GM23338 (cell line): ENCODE measurements at regions not wholly inside any gene's neighbourhood (a gene's known extent, or its start where the extent isn't known, plus 50 kb on each side); places are given as distances from the start of the nearest gene placed in this dataset.

Experiments used
- ATAC-seq: fragments of 200-7000 bp; cut with Tn5 transposase; 3 replicates; pipeline ENCODE4 v1.9.1; 2020
- DNase-seq: peaks from one replicate; pipeline ENCODE4 v3.0.0-alpha.2; 2015; ENCODE audit warnings: low spot score
- H2AFZ ChIP-seq: fragments of 200-600 bp; sonication (generic); 2 replicates; pipeline ENCODE4 v1.8.0; 2016; ENCODE audit warnings: antibody characterized with exemption, mild to moderate bottlenecking, moderate library complexity
- H3F3A ChIP-seq: fragments of 200-600 bp; sonication (generic); replicated peaks from 2 replicates; pipeline ENCODE4 v1.8.0; 2017; ENCODE audit warnings: antibody characterized with exemption, mixed run types, low read depth
- H3K27ac ChIP-seq: fragments of 200-600 bp; sonication (generic); 2 replicates; pipeline ENCODE4 v1.6.1; 2016; ENCODE audit warnings: low read depth
- H3K27me3 ChIP-seq: fragments of 200-600 bp; sonication (generic); 2 replicates; pipeline ENCODE4 v1.8.0; 2016; ENCODE audit warnings: mild to moderate bottlenecking, mixed run types, moderate library complexity; ENCODE audit not compliant: insufficient read depth
- H3K36me3 ChIP-seq: fragments of 200-600 bp; sonication (generic); 2 replicates; pipeline ENCODE4 v1.8.0; 2016; ENCODE audit warnings: mild to moderate bottlenecking; ENCODE audit not compliant: insufficient read depth
- H3K4me1 ChIP-seq: fragments of 200-600 bp; sonication (generic); 2 replicates; pipeline ENCODE4 v1.8.0; 2016; ENCODE audit warnings: mild to moderate bottlenecking, moderate library complexity; ENCODE audit not compliant: insufficient read depth
- H3K4me2 ChIP-seq: fragments of 200-600 bp; sonication (generic); 2 replicates; pipeline ENCODE4 v1.7.1; 2017; ENCODE audit warnings: mixed run types
- H3K4me3 ChIP-seq: fragments of 200-600 bp; sonication (generic); 2 replicates; pipeline ENCODE4 v1.6.1; 2016; ENCODE audit warnings: mixed run types
- H3K79me2 ChIP-seq: fragments of 200-600 bp; sonication (generic); replicated peaks from 2 replicates; pipeline ENCODE4 v1.8.0; 2017; ENCODE audit warnings: mild to moderate bottlenecking; ENCODE audit not compliant: insufficient read depth
- H3K9me2 ChIP-seq: fragments of 200-600 bp; sonication (generic); 2 replicates; pipeline ENCODE4 v1.8.0; 2017; ENCODE audit not compliant: insufficient read depth
- H4K20me1 ChIP-seq: fragments of 200-600 bp; sonication (generic); replicated peaks from 2 replicates; pipeline ENCODE4 v1.8.0; 2017; ENCODE audit warnings: mild to moderate bottlenecking; ENCODE audit not compliant: insufficient read depth
- H3K27ac Mint-ChIP-seq: 2 replicates; pipeline ENCODE4 v1.8.0; 2020; ENCODE audit warnings: inconsistent platforms, mild to moderate bottlenecking, moderate library complexity, mixed read lengths
- H3K27me3 Mint-ChIP-seq: 3 replicates; pipeline ENCODE4 v1.8.0; 2022; ENCODE audit warnings: low read depth, mild to moderate bottlenecking, moderate library complexity, mixed read lengths, inconsistent platforms; ENCODE audit not compliant: insufficient read depth, poor library complexity
- H3K36me3 Mint-ChIP-seq: 3 replicates; pipeline ENCODE4 v1.8.0; 2021; ENCODE audit warnings: low read depth, mild to moderate bottlenecking, inconsistent platforms, moderate library complexity, mixed read lengths
- H3K4me1 Mint-ChIP-seq: 3 replicates; pipeline ENCODE4 v1.8.0; 2020; ENCODE audit warnings: mild to moderate bottlenecking, inconsistent platforms, mixed read lengths
- H3K4me3 Mint-ChIP-seq: 3 replicates; pipeline ENCODE4 v1.8.0; 2021; ENCODE audit warnings: moderate library complexity, mild to moderate bottlenecking, inconsistent platforms, mixed read lengths
- H3K9me3 Mint-ChIP-seq: 3 replicates; pipeline ENCODE4 v1.8.0; 2020; ENCODE audit warnings: moderate library complexity, mild to moderate bottlenecking, inconsistent platforms, mixed read lengths
- EZH2 ChIP-seq: fragments of 200-600 bp; sonication (generic); IDR thresholded peaks from one replicate; pipeline ENCODE4 v1.8.0; 2017; ENCODE audit warnings: antibody characterized with exemption, mild to moderate bottlenecking, low read depth; ENCODE audit not compliant: unreplicated experiment
- EZH2phosphoT487 ChIP-seq: fragments of 200-600 bp; sonication (generic); IDR thresholded peaks from one replicate; pipeline ENCODE4 v1.8.1; 2018; ENCODE audit warnings: antibody characterized with exemption; ENCODE audit not compliant: unreplicated experiment
- STAT1 ChIP-seq: IDR thresholded peaks from one replicate; pipeline ENCODE4 v1.6.1; 2016; ENCODE audit warnings: antibody characterized with exemption; ENCODE audit not compliant: unreplicated experiment
- TF ChIP-seq, protein P1 (sequence below): fragments of 250-450 bp; sonication (Bioruptor Pico); IDR thresholded peaks from 2 replicates; pipeline ENCODE4 v1.5.0; 2020; ENCODE audit warnings: mild to moderate bottlenecking, moderate library complexity

DNA sequence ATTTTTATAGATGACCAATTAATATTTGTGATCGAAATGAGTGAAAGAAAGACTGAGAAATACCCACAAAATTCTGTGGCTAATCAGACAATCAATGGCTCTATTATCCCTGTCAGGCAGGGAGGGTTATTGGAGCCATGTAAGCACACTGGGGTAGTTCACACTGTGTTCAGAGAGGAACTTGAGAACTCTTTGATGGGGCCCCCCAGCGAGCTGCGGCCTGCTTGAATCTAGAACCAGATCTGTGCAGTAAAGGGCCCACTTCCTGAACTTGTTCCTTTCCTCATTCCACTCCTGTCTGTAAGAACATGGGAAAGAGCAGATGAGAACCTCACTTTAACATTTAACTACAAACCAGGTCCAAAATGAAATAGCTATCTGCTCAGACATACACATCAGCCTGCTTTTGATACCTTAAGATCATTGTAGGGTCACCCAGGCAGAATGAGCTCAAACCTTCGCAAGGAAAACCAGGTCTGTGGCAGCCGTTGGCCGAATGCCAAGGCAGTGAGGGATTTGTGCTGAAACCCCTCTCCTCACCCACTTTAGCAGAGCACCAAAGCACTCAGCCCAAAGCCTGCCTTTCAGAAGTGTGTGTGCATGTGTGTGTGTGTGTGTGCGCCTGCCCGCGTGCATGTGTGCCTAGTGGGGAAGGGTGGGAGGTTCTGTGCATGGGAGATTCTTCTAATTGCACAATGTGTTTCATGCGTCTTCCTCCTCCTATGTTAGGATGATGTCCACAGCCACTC lies 365.6 kb upstream of the MGMT start (continued):
- TF ChIP-seq, protein P1, sequence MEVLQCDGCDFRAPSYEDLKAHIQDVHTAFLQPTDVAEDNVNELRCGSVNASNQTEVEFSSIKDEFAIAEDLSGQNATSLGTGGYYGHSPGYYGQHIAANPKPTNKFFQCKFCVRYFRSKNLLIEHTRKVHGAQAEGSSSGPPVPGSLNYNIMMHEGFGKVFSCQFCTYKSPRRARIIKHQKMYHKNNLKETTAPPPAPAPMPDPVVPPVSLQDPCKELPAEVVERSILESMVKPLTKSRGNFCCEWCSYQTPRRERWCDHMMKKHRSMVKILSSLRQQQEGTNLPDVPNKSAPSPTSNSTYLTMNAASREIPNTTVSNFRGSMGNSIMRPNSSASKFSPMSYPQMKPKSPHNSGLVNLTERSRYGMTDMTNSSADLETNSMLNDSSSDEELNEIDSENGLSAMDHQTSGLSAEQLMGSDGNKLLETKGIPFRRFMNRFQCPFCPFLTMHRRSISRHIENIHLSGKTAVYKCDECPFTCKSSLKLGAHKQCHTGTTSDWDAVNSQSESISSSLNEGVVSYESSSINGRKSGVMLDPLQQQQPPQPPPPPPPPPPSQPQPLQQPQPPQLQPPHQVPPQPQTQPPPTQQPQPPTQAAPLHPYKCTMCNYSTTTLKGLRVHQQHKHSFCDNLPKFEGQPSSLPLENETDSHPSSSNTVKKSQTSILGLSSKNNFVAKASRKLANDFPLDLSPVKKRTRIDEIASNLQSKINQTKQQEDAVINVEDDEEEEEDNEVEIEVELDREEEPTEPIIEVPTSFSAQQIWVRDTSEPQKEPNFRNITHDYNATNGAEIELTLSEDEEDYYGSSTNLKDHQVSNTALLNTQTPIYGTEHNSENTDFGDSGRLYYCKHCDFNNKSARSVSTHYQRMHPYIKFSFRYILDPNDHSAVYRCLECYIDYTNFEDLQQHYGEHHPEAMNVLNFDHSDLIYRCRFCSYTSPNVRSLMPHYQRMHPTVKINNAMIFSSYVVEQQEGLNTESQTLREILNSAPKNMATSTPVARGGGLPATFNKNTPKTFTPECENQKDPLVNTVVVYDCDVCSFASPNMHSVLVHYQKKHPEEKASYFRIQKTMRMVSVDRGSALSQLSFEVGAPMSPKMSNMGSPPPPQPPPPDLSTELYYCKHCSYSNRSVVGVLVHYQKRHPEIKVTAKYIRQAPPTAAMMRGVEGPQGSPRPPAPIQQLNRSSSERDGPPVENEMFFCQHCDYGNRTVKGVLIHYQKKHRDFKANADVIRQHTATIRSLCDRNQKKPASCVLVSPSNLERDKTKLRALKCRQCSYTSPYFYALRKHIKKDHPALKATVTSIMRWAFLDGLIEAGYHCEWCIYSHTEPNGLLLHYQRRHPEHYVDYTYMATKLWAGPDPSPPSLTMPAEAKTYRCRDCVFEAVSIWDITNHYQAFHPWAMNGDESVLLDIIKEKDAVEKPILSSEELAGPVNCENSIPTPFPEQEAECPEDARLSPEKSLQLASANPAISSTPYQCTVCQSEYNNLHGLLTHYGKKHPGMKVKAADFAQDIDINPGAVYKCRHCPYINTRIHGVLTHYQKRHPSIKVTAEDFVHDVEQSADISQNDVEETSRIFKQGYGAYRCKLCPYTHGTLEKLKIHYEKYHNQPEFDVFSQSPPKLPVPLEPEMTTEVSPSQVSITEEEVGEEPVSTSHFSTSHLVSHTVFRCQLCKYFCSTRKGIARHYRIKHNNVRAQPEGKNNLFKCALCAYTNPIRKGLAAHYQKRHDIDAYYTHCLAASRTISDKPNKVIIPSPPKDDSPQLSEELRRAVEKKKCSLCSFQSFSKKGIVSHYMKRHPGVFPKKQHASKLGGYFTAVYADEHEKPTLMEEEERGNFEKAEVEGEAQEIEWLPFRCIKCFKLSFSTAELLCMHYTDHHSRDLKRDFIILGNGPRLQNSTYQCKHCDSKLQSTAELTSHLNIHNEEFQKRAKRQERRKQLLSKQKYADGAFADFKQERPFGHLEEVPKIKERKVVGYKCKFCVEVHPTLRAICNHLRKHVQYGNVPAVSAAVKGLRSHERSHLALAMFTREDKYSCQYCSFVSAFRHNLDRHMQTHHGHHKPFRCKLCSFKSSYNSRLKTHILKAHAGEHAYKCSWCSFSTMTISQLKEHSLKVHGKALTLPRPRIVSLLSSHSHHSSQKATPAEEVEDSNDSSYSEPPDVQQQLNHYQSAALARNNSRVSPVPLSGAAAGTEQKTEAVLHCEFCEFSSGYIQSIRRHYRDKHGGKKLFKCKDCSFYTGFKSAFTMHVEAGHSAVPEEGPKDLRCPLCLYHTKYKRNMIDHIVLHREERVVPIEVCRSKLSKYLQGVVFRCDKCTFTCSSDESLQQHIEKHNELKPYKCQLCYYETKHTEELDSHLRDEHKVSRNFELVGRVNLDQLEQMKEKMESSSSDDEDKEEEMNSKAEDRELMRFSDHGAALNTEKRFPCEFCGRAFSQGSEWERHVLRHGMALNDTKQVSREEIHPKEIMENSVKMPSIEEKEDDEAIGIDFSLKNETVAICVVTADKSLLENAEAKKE (CRISPR knock-in tag) = no peak
- TF ChIP-seq EZH2phosphoT487 (no peak), EZH2 (no peak)

DNA sequence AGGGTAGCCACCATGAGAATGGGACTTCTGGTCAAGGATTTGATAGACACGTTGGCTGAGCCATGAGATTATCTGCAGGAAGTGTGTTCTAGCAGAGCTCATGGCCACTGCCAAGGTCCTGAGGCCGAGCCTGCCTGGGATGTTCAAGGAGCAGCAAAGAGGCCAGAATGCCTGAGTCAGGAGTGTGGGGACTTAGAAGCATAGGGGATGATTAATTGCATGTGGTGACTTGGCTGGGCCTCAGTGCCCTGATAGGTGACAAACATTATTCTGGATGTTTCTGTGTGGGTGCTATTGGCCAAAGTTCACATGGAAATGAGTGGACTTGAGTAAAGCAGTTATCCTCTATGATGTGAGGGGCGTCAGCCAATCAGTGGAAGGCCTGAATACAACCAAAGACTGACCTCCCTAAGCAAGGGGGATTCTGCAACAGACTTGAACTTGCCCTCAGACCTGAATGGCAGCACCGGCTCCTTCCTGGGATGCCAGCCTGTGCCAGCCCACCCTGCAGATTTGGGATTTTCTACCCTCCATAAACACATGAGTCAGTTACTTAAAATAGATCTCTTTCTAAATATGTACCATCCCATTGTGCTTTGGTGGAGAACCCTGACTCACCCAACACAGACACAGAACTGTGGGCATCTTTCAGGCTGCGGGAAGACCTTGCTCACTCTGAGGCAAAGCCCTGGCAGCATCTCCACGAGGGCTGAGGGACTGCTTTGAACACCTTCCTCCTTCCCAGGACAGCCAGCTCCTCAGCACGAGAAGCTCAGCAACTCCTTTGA lies 363.9 kb upstream of the MGMT start:
- Mint-ChIP-seq H3K4me1 (no peaks in the 10 kb centered on the region), H3K9me3 (no peaks in the 10 kb centered on the region), H3K27me3 (no peaks in the 10 kb centered on the region), H3K4me3 (no peak overlapping the region), H3K27ac (no peak overlapping the region), H3K36me3 (no peaks in the 10 kb centered on the region)
- H2AFZ ChIP-seq = no peak overlapping the region
- no peaks in the 10 kb centered on the region for H3F3A ChIP-seq
- H4K20me1 ChIP-seq = no peaks in the 10 kb centered on the region
- H3K79me2 ChIP-seq = no peaks in the 10 kb centered on the region
- no peaks in the 10 kb centered on the region for H3K27me3 ChIP-seq
- DNase-seq (no peak), ATAC-seq (no peak)
- H3K4me1 ChIP-seq = no peaks in the 10 kb centered on the region
- H3K36me3 ChIP-seq = no peaks in the 10 kb centered on the region
- peaks cover 7% of the 10 kb centered on the region; the same call in 1 of the 2 replicates for H3K9me2 ChIP-seq
- H3K27ac ChIP-seq = no peak overlapping the region
- H3K4me2 ChIP-seq = no peak overlapping the region
- no peak overlapping the region for H3K4me3 ChIP-seq
- no peak for TF ChIP-seq STAT1
